Hippocampal formation (tissue), 2 donors: ENCODE measurements at regions not wholly inside any gene's neighbourhood (a gene's known extent, or its start where the extent isn't known, plus 50 kb on each side); places are given as distances from the start of the nearest gene placed in this dataset.
"Not testable (repeated sequence)": the region's sequence is repeated elsewhere in the genome, so short reads cannot be mapped to it uniquely, and the experiment has no call there.

Source experiments
- DNase-seq, 2 donors: peaks; one replicate each; lab custom pipeline; 2025; lab: John Stamatoyannopoulos, UW

DNA sequence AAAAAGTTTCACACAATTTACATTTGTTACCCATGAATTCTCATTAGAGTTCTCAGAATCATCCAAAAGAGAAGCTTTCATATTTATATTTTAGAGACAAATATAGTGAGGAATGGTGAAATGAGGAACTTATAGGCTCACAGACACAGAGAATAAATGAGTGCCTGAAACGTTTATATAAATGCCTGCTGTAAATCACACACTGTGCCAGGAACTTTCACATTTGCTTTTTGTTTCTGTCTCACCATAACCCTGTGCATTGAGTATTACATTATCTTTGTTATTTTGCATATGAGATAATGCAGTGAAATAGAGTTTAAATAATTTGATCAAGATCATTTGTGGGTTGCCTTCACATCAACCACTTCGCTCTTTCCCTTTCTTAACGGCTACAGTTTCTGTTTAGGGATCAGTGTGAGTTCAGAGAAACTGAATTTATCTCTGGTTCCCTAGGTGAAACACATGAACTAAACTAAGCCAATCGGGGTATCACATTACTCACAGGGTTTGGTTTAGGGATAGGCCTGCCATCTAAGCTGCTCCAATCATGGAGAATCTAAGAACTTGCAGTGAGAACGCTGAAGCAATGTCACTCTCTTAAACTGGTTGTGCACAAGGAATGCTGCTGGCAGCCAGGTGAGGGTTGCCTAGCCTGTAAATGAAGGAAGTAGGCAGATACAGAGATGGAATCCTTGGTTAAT, 1339.2 kb upstream of the TENM4 start:
- no peak for DNase-seq

DNA sequence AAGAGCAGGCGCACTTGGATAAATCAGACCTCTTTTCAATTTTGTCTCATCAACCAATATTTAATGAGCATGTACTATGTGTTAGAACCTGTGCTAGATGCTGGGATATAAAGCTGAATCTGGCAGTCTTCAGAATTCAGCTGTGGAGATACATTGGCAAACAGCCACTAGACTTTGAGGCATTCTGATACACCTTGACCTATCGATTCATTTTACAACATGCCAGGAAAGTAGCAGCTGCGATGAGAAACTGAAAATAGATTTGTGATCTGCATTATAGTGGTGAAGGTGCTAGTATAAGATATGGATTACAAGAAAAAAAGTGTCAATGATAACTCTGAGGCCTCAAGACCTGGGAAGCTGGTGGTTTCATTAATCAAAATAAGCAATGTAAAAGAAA, 1338.1 kb upstream of the TENM4 start:
- no peak for DNase-seq

DNA sequence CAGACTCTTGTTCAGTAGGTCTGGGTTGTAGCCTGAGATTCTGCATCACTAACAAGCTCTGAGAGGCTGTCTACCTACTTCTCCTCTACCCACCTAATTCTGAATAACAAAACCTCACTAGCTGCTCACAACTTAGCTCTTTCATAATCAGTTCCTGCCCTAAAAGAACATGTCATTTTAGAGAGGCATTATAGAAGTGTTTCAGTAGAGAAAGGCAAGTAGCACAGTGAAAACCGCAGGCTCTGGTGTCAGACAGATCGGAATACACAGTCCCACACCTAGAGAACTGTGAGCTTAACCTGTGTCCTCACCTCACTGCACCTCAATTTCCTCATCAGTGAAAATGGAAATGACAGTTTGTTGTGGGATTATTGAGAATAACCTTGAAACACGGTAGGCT, 1337.6 kb upstream of the TENM4 start:
- no peak for DNase-seq

DNA sequence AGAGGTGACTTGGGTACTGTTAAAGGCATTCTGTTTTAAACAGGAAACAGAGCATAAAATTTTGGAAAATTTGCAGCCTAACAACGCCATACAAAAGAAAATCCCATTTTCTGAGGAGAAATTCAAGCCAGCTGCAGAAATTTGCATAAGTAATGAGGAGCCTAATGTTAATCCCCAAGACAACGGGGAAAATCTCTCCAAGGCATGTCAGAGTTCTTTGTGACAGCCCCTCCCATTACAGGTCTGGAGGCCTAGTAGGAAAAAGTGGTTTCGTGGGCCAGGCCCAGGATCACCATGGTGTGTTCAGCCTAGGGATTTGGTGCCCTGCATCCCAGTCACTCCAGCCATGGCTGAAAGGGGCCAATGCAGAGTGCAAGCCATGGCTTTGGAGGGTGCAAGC, 1333.1 kb upstream of the TENM4 start:
- DNase-seq = peak; percentile 2 to 9

DNA sequence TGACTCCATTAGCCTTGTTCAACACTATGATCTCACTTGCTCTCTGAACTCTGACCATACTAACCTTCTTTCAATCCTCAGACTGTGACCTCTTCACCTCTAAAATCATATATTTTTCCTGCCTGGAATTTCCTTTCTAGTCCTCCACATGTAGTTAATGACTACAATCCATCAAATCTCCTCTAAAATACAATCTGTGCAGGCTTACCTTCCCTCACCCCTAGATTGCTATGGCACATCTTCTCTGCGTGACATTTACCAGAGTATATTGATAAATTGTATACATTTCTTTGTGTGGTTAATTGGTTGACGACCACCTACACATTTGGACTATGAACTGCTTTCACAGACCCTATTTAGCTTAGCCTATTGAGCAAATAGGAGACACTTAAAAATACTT, 1330.2 kb upstream of the TENM4 start:
- DNase-seq = no peak

DNA sequence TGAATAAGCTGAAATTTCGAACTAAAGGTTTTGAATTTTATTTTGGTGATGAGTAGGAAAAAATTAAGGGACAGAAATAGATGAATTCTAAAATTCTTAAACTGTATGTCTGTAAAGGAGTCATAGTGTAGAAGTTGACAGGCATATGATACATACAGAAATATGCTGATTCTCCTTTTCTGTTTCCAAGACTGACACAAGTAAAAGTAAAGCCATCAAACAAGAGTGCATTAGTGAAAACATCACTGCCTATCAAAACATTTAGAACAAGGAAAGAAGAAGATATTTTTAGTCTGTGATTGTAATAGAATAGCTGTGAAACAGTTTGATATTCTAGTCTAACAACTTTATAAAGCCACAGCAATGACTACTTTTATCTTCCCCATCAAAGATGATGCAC, 1318.0 kb upstream of the TENM4 start:
- no peak for DNase-seq

DNA sequence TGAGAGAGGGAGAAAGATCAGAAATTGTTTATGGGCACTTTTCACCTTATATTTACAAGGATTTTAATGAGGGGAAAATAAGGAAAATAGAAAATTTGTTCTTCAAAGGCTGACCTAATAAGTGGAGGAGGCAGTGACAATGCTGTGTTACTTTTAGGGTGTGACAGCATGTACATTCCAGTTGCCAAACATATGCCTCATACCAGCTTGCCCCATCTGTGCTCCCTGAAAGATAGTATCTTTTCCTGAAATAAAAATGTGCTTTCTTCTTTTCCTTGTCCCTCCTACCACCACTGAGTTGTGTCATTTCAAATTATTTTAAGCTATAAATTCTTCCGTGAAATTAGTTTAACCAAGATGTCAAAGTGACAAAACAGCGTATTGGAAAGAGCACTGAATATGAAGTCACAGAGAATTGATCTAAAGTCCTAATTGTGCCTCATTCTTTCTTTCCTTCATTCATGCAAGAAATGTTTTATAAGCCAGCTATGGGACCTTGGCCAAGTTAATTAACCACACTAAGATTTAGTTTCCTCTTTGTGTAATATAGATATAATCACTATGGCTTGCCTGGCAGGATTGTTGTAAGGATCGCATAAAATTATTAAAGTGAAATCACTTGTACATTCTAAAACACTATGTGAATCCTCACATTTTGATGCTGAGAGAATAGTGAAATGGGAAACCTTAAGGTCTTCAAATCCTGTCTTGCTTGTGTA, 1307.5 kb upstream of the TENM4 start:
- peak in 1 of 2 donors; percentile 16 for DNase-seq

DNA sequence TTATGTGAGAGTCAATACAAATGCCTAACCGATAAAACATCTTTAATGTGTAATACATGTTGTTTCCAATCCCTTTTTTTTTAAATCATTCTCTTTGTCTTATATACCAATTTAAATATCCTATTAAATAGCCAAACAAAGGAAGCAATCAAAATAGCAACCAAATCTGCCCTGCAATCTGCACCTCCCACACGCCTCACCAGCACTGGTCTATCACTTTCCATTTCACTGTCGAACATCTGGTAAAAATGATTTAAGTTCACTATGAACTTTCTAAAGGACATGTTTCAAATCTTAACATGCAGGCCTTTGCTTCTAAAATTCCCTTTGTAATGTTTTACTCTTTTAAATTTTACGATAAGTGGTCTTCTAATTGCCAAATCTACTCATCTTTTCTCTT, 1305.5 kb upstream of the TENM4 start:
- DNase-seq = no peak

DNA sequence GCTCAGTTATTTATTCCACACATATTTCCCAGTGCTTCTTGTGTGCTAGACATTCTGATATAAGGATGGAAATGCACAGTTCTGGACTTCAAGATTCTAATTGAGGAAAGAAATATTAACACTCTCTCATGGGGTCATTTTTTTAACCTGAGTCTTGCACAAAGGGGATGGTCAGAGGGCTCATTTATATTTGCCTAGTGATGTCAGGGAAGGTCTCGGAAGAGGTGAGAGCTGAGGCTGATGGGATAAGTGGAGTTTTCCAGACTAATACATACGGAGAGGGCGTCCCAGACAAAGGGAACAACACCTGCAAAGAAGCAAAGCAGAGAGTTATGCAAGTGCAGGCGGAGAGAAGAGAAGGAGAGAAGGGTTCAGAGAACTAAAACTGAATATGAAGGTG, 1304.6 kb upstream of the TENM4 start:
- DNase-seq = no peak

DNA sequence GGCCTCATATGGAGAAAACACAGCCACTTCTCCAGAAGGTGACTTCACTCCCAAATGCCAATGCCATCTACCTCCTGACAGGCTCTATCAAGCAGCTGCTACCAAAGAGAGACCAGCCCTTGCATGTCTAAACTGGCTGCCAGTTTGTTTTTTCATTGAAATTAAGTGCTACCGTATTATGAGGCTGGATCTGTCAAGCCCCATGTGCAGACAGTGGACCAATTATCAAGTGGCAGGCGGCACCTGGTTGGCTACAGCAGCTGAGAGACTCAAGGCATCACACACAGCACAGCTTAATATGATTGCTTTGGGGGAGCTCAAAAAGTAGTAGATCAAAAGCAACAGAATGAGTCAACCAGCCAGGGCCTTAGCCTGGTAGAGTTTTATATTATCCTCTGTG, 1293.0 kb upstream of the TENM4 start:
- no peak for DNase-seq

DNA sequence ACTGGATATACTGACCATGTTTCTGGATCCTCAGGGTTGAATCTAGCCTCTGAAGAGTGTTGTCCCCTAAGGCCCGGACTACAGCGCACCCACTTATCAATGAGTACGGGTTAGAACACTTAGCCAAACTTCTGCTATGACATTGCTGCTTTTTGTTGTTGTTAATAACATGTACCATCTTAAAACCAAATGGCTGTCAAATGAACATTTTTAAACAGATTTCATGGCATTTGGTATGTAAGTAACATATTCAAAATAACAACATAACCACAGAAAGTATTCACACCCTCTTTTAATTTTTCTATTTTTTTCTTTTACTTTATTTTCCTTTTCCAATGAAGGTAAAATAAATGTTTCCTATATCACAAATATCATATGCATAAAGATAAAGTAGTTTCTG, 1292.5 kb upstream of the TENM4 start:
- DNase-seq = no peak

DNA sequence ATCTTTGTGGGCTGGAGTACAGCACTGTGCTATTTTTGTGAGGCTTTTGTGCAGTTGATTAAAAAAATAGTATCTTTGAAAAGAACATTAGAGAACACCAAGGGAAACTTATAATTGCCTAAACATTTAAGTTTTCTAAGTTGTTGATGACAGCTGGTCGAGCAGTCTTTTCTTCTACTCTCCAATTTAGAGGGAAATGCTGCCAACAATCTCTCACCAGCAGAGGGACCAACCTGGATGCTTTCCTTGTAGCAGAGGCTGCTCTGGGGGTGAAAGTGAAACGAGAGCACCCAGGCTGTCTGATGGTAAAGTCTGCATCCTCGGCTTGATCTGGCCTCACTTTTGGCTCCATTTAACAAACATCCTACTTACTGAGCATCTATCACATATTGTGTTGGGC, 1286.5 kb upstream of the TENM4 start:
- peak; percentile 2 to 25 for DNase-seq

DNA sequence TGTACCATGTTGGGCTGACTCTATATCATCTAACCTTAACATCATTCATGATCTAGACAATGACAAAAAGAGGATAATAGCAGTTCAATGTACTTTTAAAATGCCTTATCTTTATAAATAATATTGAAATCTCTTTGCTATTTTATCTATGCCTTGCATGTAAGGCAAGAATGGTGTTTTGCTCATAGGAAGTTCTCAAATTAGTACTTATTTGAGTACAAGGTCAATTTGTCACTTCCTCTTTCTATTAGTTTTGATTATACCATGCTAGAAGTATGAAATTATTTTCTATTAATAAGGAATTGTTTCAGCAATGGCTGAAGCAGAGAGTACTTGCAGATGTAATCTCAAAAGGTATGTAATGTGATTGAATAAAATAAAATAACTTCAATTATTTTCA, 1285.4 kb upstream of the TENM4 start:
- DNase-seq = no peak

DNA sequence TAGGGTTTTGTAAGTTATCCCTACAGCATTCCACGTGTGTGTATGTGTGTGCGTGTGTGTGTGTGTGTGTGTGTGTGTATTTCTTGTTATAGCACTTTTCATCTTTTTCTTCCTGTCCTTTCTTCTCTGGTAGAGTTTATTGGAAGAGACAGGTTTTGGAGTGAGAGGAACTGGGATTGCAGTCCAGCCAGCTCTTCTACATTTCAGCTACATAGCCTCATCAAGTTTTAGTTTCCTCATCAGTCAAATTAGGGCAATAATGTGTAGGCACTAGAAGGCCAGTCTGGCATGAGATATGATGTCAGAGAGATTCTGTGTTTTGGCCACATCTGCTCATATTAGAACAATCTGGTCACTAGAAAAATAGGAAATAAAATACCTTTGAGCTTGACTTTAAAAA, 1283.5 kb upstream of the TENM4 start:
- no peak for DNase-seq

DNA sequence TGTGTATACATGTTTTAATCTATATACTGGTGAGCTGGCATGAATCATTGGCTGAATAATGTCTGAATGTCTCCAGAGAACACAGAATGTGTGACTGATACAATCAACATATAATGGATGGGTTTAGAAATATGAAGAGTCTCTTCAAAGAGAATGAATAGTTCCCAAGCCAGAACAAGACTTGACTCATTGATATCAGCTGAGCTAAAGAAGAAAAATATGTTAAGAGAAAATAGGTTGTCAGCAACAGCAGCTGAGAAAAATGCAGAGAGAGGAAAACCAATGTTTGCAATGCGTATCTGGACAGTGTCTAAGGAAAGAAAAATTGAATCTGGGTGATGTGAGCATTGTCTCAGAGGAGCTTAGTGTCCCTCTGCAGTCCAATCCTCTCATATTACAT, 1281.8 kb upstream of the TENM4 start:
- no peak for DNase-seq

DNA sequence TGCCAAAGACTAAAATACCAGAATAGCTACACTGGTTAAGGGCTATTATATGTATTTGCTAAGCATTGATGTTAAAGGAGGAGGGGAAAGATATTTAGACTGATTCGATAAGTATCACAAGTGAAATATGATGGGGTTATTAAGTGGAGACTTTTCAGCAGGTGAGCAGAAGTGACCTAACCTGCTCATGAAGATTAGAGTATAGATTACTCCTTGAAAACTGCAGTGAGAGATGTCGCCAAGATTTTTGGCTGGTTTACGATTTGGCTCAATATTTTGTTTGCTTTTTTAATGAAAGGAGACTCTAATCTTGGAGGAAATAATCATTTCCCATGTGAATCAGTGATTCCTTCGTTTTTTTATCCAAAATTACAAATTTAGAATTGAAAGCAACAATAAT, 1279.5 kb upstream of the TENM4 start:
- no peak for DNase-seq

DNA sequence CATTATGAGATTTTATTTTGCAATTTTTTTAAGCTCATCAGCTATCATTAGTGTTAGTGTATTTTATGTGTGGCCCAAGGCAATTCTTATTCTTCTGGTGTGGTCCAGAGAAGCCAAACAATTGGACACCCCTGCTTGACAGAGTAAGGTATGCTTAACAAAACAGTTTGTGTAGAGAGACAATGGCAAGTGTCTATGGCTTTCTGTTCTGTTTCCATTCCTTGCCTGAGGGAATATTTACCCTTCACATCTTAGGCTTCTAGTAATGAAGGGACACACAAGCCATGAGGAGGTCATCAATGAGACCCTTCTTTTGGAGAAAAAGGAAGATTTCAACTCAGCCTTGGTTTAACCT, 1278.4 kb upstream of the TENM4 start:
- DNase-seq = no peak

DNA sequence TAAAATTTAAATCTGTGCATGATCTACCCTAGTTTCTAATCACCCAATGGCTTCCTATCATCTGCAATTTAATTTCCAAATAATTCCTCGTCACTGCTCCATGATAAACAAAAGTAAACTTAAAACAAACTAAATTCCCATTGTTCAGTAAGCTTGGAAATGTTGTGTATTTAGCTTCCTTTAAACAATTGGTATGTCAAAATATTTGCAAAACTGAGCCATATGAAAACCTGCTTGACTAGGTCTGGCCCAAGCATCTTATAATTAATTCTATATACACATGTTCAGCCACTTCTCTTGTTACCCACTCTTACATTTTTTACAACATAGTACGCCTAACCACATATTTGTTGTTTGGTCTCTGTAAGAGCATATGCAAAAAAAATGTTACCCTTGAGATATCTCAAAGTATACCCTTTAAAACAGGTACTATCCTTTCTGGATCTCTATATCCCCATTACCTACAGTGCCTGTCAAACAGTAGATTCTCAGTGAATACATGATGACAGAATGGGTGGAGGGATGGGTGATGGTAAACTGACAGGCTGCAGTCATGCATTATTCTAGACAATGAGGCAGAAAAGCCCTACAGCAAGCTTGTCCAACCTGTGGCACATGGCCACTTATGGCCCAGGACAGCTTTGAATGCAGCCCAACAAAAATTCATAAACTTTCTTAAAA, 1277.9 kb upstream of the TENM4 start:
- DNase-seq = no peak

DNA sequence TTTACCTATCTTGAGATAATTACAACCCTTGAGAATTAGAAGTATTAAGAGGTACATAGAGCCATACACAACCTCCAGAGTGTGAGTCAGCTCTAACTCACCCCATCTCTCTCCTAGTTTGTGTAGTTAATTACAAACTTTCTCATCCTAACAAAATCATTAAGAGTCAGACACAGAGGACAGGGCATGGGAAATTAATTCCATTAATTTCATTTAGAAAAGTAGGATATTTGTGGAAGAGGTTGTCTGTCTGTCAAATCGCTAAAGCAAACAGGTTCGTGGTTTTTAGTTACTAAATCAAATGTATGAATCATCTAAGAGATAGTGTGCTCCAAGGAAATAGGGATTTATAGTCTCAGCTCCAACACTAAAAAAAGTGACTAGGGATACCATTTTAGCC, 1261.4 kb upstream of the TENM4 start:
- no peak for DNase-seq

DNA sequence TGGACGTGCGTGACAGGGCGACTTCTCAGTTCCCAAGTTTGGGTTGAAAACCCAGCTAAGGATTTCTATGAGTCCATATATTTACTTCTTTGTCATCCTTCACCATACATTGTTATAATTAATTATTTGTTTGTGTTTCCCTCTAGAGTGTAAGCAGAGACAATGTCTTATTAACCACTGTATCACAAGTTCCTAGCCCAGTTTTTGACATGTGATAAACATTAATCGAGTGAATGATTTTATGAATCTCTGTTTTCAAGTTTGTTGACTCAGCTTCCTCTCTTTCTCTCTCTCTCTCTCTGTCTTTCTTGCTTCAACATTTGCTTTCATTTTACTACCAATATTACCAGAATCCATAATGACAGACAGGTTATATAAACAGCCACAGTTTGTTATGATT, 1259.6 kb upstream of the TENM4 start:
- DNase-seq = no peak

DNA sequence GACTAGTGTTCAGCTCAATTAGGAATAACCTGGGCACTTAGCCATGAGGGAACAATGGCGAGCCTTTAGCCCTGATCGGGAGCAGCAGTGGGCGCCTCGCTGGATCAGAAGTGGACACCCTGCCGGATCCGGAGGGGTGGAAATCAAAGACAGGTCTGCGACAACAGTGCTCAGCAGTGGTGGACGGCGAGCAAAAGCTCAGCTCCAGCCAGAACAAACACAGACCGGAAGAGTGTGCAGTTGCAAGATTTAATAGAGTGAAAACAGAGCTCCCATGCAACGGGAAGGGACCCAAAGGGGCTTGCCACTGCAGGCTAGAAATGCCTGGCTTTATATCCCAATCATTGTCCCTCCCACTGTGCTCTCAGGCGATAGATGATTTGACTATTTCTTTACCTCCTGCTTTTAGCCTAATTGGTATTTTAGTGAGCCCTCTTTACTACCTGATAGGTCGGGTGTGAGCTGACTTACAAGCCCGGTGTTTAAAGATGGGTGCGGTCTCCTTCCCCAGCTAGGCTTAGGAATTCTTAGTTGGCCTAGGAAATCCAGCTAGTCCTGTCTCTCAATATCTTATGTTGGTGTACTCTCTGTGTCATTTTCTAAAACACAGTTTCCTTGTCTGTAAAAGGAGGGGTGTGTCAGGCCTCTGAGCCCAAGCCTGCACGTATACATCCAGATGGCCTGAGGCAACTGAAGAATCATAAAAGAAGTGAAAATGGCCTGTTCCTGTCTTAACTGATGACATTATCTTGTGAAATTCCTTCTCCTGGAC, 1258.8 kb upstream of the TENM4 start:
- DNase-seq = not testable (repeated sequence)

DNA sequence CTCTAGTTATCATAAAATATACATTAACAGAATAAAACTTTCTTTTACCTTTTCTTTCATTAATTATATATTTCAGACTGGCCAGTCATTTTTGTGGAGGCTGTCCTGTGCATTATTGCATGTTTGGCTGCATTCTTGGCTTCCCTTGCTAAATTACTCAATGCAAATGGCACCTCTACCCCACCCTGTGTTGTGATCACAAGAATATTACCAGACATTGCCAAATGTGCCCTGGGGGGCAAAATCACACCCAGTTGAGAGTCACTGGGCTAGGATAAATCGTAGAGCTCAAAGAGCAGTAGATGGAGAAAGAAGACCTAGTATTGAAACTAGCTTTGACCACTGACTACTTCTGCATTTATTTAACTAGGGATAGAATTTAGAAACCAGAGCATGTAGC, 1257.8 kb upstream of the TENM4 start:
- no peak for DNase-seq

DNA sequence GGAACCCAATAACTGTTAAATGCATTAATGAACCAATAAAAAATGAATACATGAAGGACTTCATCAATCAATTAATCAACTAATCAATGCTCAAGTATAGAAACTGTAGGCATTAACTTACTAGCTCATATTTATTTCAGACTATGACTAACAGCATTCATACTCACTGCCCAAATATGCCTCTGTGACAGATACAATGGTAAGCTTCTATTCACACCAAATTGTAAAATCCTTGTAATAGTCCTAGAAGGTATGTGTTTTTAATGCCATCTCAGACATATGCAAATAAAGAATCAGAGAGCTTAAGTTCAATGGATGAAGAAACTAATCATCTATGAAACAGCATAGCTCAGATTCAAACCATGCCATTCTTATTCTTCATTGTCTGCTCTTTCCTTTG, 1253.6 kb upstream of the TENM4 start:
- DNase-seq = no peak
